ENCODE measurements at regions not wholly inside any gene's neighbourhood (a gene's known extent, or its start where the extent isn't known, plus 50 kb on each side); places are given as distances from the start of the nearest gene placed in this dataset.
"Not testable (repeated sequence)": the region's sequence is repeated elsewhere in the genome, so short reads cannot be mapped to it uniquely, and the experiment has no call there.

- not testable (repeated sequence) for DNase-seq (ENCODE audit: low read depth in 4 of 4, low spot score in 3 of 4)
These were observed 183.2 kb upstream of the IPO5 start for GRCh38 chr13:97770231-97770630.

GRCh38 chr13:97772466-97772865 is 181.0 kb upstream of the IPO5 start:
- not testable (repeated sequence) for DNase-seq (ENCODE audit: low read depth in 4 of 4, low spot score in 3 of 4)

- DNase-seq (ENCODE audit: low read depth in 4 of 4, low spot score in 3 of 4), result not testable (repeated sequence)
These were observed 178.9 kb upstream of the IPO5 start for GRCh38 chr13:97774391-97775100.

- no peak for DNase-seq (ENCODE audit: low read depth in 4 of 4, low spot score in 3 of 4)
These were observed 173.0 kb upstream of the IPO5 start for GRCh38 chr13:97780486-97780885.

GRCh38 chr13:97781891-97782305 is 171.6 kb upstream of the IPO5 start:
- DNase-seq (ENCODE audit: low read depth in 4 of 4, low spot score in 3 of 4), result no peak

- DNase-seq (ENCODE audit: low read depth in 4 of 4, low spot score in 3 of 4), result no peak
These were observed 167.0 kb upstream of the IPO5 start for GRCh38 chr13:97786510-97786909.

- no peak for DNase-seq (ENCODE audit: low read depth in 4 of 4, low spot score in 3 of 4)
These were observed 155.9 kb upstream of the IPO5 start for GRCh38 chr13:97797553-97797952.

- DNase-seq (ENCODE audit: low read depth in 4 of 4, low spot score in 3 of 4), result no peak
These were observed 155.2 kb upstream of the IPO5 start for GRCh38 chr13:97798171-97798821.

- DNase-seq (ENCODE audit: low read depth in 4 of 4, low spot score in 3 of 4), result peak in 1 of 4 donors; percentile 14
These were observed 154.6 kb upstream of the IPO5 start for GRCh38 chr13:97798836-97799235.

- no peak for DNase-seq (ENCODE audit: low read depth in 4 of 4, low spot score in 3 of 4)
These were observed 151.3 kb upstream of the IPO5 start for GRCh38 chr13:97802213-97802612.

- no peak for DNase-seq (ENCODE audit: low read depth in 4 of 4, low spot score in 3 of 4)
These were observed 143.9 kb upstream of the IPO5 start for GRCh38 chr13:97809576-97809975.

GRCh38 chr13:97810152-97810551 is 143.3 kb upstream of the IPO5 start:
- peak in 1 of 4 donors; percentile 12 for DNase-seq (ENCODE audit: low read depth in 4 of 4, low spot score in 3 of 4)

- DNase-seq (ENCODE audit: low read depth in 4 of 4, low spot score in 3 of 4), result no peak
These were observed 131.1 kb upstream of the IPO5 start for GRCh38 chr13:97822377-97822776.

- no peak for DNase-seq (ENCODE audit: low read depth in 4 of 4, low spot score in 3 of 4)
These were observed 127.0 kb upstream of the IPO5 start for GRCh38 chr13:97826421-97827012.

- DNase-seq (ENCODE audit: low read depth in 4 of 4, low spot score in 3 of 4), result peak in 1 of 4 donors; percentile 14
These were observed 119.2 kb upstream of the IPO5 start for GRCh38 chr13:97834250-97834649.

GRCh38 chr13:97843189-97843588 is 110.3 kb upstream of the IPO5 start:
- no peak for DNase-seq (ENCODE audit: low read depth in 4 of 4, low spot score in 3 of 4)

- no peak for DNase-seq (ENCODE audit: low read depth in 4 of 4, low spot score in 3 of 4)
These were observed 109.3 kb upstream of the IPO5 start for GRCh38 chr13:97844151-97844550.

GRCh38 chr13:97848886-97849285 is 104.6 kb upstream of the IPO5 start:
- no peak for DNase-seq (ENCODE audit: low read depth in 4 of 4, low spot score in 3 of 4)

- peak in 1 of 4 donors; percentile 5 for DNase-seq (ENCODE audit: low read depth in 4 of 4, low spot score in 3 of 4)
These were observed 104.2 kb upstream of the IPO5 start for GRCh38 chr13:97849305-97849704.

- DNase-seq (ENCODE audit: low read depth in 4 of 4, low spot score in 3 of 4), result no peak
These were observed 102.2 kb upstream of the IPO5 start for GRCh38 chr13:97851269-97851668.

- DNase-seq (ENCODE audit: low read depth in 4 of 4, low spot score in 3 of 4), result no peak
These were observed 101.1 kb upstream of the IPO5 start for GRCh38 chr13:97852181-97852874.

Measured in right renal pelvis (tissue), 4 donors.